ENCODE measurements at regions not wholly inside any gene's neighbourhood (a gene's known extent, or its start where the extent isn't known, plus 50 kb on each side); places are given as distances from the start of the nearest gene placed in this dataset.

DNA sequence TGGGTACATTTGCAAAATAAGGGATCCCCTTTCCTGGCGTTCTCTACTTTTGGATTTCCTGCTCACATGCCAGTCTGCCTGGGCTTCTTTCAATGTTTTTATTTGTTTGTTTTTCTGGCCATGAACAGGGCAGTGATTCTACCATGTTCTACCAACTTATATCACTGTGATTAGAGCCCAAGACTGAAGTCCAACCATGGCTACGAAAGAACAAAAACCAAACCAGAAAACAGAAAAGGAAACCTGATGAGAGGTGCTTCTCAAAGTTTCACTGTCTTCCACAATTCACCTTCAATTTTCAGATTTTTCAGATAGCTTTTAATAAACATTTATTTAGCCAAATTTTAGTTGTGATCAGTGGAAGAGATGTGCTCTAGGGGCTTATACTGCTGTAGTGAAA lies 187.6 kb upstream of the TACR3 start:
- TF ChIP-seq, protein P1, sequence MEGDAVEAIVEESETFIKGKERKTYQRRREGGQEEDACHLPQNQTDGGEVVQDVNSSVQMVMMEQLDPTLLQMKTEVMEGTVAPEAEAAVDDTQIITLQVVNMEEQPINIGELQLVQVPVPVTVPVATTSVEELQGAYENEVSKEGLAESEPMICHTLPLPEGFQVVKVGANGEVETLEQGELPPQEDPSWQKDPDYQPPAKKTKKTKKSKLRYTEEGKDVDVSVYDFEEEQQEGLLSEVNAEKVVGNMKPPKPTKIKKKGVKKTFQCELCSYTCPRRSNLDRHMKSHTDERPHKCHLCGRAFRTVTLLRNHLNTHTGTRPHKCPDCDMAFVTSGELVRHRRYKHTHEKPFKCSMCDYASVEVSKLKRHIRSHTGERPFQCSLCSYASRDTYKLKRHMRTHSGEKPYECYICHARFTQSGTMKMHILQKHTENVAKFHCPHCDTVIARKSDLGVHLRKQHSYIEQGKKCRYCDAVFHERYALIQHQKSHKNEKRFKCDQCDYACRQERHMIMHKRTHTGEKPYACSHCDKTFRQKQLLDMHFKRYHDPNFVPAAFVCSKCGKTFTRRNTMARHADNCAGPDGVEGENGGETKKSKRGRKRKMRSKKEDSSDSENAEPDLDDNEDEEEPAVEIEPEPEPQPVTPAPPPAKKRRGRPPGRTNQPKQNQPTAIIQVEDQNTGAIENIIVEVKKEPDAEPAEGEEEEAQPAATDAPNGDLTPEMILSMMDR (IDR thresholded peaks at IDR 0.05) = no peak
- CTCF ChIA-PET = no interaction called here
- no peak overlapping the region for H3K4me3 Mint-ChIP-seq

DNA sequence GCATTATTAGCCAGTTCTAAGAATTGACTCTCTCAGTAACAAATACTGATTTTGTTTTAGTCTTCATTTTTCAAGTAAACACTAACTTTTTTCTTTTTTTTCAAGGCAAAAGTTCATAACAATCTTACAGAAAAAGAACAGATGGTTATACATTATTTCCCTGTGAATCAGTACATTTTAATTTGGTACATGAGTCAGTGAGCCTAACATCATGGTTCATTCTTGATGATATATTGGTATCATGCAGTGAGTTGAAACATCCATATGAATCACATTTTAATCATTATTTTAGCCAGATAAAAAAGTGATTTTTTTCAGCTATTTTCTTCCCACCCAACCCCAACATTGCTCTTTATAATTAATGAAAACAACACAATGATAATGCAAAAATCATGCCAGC lies 184.3 kb upstream of the TACR3 start:
- H3K27ac Mint-ChIP-seq = no peak overlapping the region
- intact Hi-C loops (cut with micrococcal nuclease) = no loop called here
- DNase-seq (no peak), ATAC-seq (no peak)
- peaks cover 7% of the 10 kb centered on the region for H3K9me3 Mint-ChIP-seq
- TF ChIP-seq, protein P1 (IDR thresholded peaks at IDR 0.05) = no peak
- CTCF ChIA-PET = no interaction called here
- no peak overlapping the region for H3K4me3 Mint-ChIP-seq
- H3K36me3 Mint-ChIP-seq (ENCODE audit: low read depth) = no peaks in the 10 kb centered on the region
- POLR2A ChIA-PET = no interaction called here
- no peaks in the 10 kb centered on the region for H3K27me3 Mint-ChIP-seq
- H3K4me1 Mint-ChIP-seq (ENCODE audit: low read depth) = no peaks in the 10 kb centered on the region

More for the DNA sequence above, 187.6 kb upstream of the TACR3 start:
- DNase-seq (no peak), ATAC-seq (no peak)
- POLR2A ChIA-PET = no interaction called here
- Mint-ChIP-seq H3K27me3 (no peaks in the 10 kb centered on the region), H3K4me1 (ENCODE audit: low read depth) (no peaks in the 10 kb centered on the region), H3K36me3 (ENCODE audit: low read depth) (no peaks in the 10 kb centered on the region), H3K27ac (no peak overlapping the region), H3K9me3 (no peaks in the 10 kb centered on the region)
- intact Hi-C loops (cut with micrococcal nuclease) = no loop called here

DNA sequence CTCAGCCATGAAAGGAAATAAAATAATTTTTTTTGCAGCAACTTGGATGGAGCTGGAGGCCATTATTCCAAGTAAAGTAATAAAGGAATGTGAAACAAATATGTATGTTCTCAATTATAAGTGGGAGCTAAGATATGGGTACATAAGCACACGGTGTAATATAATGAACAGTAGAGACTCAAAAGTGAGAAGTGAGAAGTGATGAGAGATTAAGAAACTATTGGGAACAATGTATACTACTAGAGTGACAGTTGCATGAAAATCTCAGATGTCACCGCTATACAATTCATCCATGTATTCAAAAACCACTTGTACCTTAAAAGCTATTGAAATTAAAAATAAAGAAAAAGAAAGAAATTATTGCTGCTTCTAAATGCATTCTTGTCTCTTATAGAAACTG lies 182.9 kb upstream of the TACR3 start:
- Mint-ChIP-seq H3K27ac (no peak overlapping the region), H3K9me3 (peaks cover 7% of the 10 kb centered on the region), H3K4me3 (no peak overlapping the region), H3K36me3 (ENCODE audit: low read depth) (no peaks in the 10 kb centered on the region), H3K27me3 (no peaks in the 10 kb centered on the region), H3K4me1 (ENCODE audit: low read depth) (no peaks in the 10 kb centered on the region)
- POLR2A ChIA-PET = no interaction called here
- intact Hi-C loops (cut with micrococcal nuclease) = no loop called here
- TF ChIP-seq, protein P1 (IDR thresholded peaks at IDR 0.05) = no peak
- no peak for ATAC-seq
- no peak for DNase-seq
- CTCF ChIA-PET = interaction anchor here (1.0 kb wide), 1 partner anchor 11 kb away, joined by 3 read pairs; no protein-coding TSS in a partner anchor

DNA sequence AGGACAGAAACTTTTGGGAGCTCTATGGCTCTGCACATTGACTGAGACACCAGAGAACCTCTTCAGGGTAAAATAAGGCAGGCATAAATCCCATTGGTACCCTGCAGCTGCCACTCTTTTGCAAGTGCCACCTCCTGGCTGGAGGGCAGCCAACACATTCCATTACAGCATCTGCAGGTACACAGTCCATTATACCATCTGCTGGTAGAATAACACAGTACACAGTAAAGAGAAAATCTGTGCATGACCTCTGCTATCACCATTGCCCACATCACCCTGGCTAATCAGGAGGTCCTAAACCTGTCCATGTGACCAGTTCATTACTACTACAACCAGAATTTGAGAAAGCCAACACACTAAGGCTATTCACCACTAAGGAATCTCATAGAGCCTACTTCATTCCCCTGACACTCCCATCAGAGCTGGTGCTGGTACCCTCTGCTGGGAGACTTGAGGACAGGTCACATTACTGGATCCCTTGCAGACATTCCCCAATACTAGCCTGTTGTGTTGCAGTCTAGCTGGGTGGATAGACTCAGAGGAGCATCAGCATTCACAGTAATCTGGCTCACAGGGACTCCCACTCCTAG lies 176.2 kb upstream of the TACR3 start:
- Mint-ChIP-seq H3K36me3 (ENCODE audit: low read depth) (no peaks in the 10 kb centered on the region), H3K9me3 (peaks cover 2% of the 10 kb centered on the region), H3K27ac (no peak overlapping the region), H3K4me1 (ENCODE audit: low read depth) (no peaks in the 10 kb centered on the region), H3K4me3 (no peak overlapping the region), H3K27me3 (no peaks in the 10 kb centered on the region)
- CTCF ChIA-PET = no interaction called here
- ATAC-seq (no peak), DNase-seq (no peak)
- POLR2A ChIA-PET = no interaction called here
- TF ChIP-seq, protein P1 (IDR thresholded peaks at IDR 0.05) = no peak
- intact Hi-C loops (cut with micrococcal nuclease) = no loop called here

DNA sequence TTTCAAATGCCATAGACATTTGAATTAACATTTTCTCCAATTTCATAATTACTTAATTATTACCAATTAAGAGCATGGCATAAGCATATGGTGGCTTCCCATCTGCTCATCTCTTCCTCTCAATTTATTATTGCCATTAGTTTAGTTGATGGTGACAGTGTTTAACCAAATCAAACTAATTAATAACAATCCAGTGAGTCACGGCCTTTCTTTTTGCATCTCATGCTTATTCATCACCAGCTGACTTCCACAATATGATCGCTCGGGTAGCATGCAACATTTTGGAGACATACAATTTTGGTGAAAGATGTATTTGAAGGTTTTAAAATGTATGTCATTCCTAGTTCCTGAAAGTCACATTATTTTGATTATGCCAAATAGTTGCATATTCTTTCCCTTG lies 172.8 kb upstream of the TACR3 start:
- H3K27ac Mint-ChIP-seq = no peak overlapping the region
- ChIA-PET POLR2A (interaction anchor here (0.6 kb wide), 1 partner anchor 13 kb away, joined by 3 read pairs; no protein-coding TSS in a partner anchor), CTCF (no interaction called here)
- no peak for ATAC-seq
- no peak for DNase-seq
- TF ChIP-seq, protein P1 (IDR thresholded peaks at IDR 0.05) = no peak
- no peak overlapping the region for H3K4me3 Mint-ChIP-seq
- no peaks in the 10 kb centered on the region for H3K36me3 Mint-ChIP-seq (ENCODE audit: low read depth)
- intact Hi-C loops (cut with micrococcal nuclease) = no loop called here
- no peaks in the 10 kb centered on the region for H3K4me1 Mint-ChIP-seq (ENCODE audit: low read depth)
- H3K27me3 Mint-ChIP-seq = no peaks in the 10 kb centered on the region
- H3K9me3 Mint-ChIP-seq = no peaks in the 10 kb centered on the region

All from activated CD8-positive, alpha-beta T cell treated with anti-CD3 and anti-CD28 coated beads for 36 hours (primary cell).